H1 (cell line): ENCODE measurements at regions not wholly inside any gene's neighbourhood (a gene's known extent, or its start where the extent isn't known, plus 50 kb on each side); places are given as distances from the start of the nearest gene placed in this dataset.

ENCODE experiments used
- ATF3 ChIP-seq: IDR thresholded peaks from 2 replicates; pipeline ENCODE4 v1.6.1; 2011; ENCODE audit warnings: low read depth, mild to moderate bottlenecking, low read length; ENCODE audit not compliant: insufficient read depth
- BCL11A ChIP-seq, 2 experiments: IDR thresholded peaks; one replicate each; pipeline ENCODE4 v1.6.1; 2011; ENCODE audit warnings: low read depth in 2 of 2, low read length in 2 of 2, mild to moderate bottlenecking in 2 of 2
- CTCF ChIP-seq, 3 experiments: IDR thresholded peaks; 1 replicate in 2 of 3; 2 replicates in 1 of 3; pipeline versions ENCODE4 v1.5.1 to v1.6.1; 2011; ENCODE audit warnings: low read length in 3 of 3, mild to moderate bottlenecking in 3 of 3, inconsistent platforms in 2 of 3, low read depth in 1 of 3, moderate library complexity in 1 of 3; ENCODE audit not compliant: insufficient read depth in 1 of 3; ENCODE audit errors: control extremely low read depth in 1 of 3
- HDAC6 ChIP-seq: IDR thresholded peaks from one replicate; pipeline ENCODE4 v1.7.1; 2012; ENCODE audit warnings: low read depth, mild to moderate bottlenecking, inconsistent platforms, low read length, moderate library complexity
- POLR2AphosphoS5 ChIP-seq: IDR thresholded peaks from 2 replicates; pipeline ENCODE4 v1.6.1; 2011; ENCODE audit warnings: low read depth, low read length
- RAD21 ChIP-seq, 2 experiments: IDR thresholded peaks in 1 of 2; conservative IDR thresholded peaks in 1 of 2; 2 replicates each; pipeline ENCODE4 v1.6.1; 2011; ENCODE audit warnings: low read depth in 2 of 2, low read length in 2 of 2, improper control_type of control experiment in 1 of 2, inconsistent platforms in 1 of 2, mild to moderate bottlenecking in 1 of 2, moderate library complexity in 1 of 2
- RFX5 ChIP-seq: IDR thresholded peaks from 2 replicates; pipeline ENCODE4 v1.6.1; 2011; ENCODE audit warnings: low read depth, low read length, improper control_type of control experiment, borderline replicate concordance
- USF2 ChIP-seq: IDR thresholded peaks from 2 replicates; pipeline ENCODE4 v1.6.1; 2011; ENCODE audit warnings: low read length, improper control_type of control experiment

GRCh38 chr6:11380549-11380948 lies 148.1 kb upstream of the NEDD9 start:
- no peak for TF ChIP-seq CTCF (IDR thresholded peaks at IDR 0.05; ENCODE audit: control extremely low read depth in 1 of 3, insufficient read depth in 1 of 3, low read depth in 1 of 3, low read length in 3 of 3)
- no peak for TF ChIP-seq RFX5
- TF ChIP-seq POLR2AphosphoS5, result no peak
- TF ChIP-seq USF2, result no peak
- no peak for TF ChIP-seq HDAC6
- TF ChIP-seq BCL11A (IDR thresholded peaks at IDR 0.05; ENCODE audit: low read depth in 2 of 2, low read length in 2 of 2), result no peak
- no peak for TF ChIP-seq ATF3
- TF ChIP-seq RAD21 (IDR thresholded peaks at IDR 0.05 in 1 of 2, conservative IDR thresholded peaks at IDR 0.05 in 1 of 2; ENCODE audit: low read depth in 2 of 2, low read length in 2 of 2), result no peak
